Panc1 (cell line): ENCODE measurements at regions not wholly inside any gene's neighbourhood (a gene's known extent, or its start where the extent isn't known, plus 50 kb on each side); places are given as distances from the start of the nearest gene placed in this dataset.

ENCODE experiments used
- ATAC-seq: fragments of 200-7000 bp; cut with Tn5 transposase; 2 replicates; pipeline ENCODE4 v1.9.1; 2020; ENCODE audit warnings: mild to moderate bottlenecking, moderate library complexity
- BruUV-seq: library from RNA; stranded (reverse); fragments of 400-500 nt; replicated peaks from 2 replicates; lab custom pipeline; 2021; lab: Mats Ljungman, UMichigan
- CTCF ChIA-PET: fragments of 300-600 bp; sonication (Branson Sonifier 250); formaldehyde crosslinking; loops from one replicate; lab custom pipeline; 2022; ENCODE audit warnings: antibody characterized with exemption; lab: Charles Lee
- POLR2A ChIA-PET: fragments of 300-600 bp; sonication (Branson Sonifier 250); formaldehyde crosslinking; loops from one replicate; lab custom pipeline; 2022; ENCODE audit warnings: antibody characterized with exemption; lab: Charles Lee
- DNase-seq: peaks from one replicate; pipeline ENCODE4 v3.0.0-alpha.2; 2010; ENCODE audit warnings: low read depth, low spot score
- H3K27ac ChIP-seq: 2 replicates; pipeline ENCODE4 v1.5.1; 2011; ENCODE audit warnings: mild to moderate bottlenecking, low read length, inconsistent platforms
- H3K27me3 ChIP-seq: fragments of 200-500 bp; sonication (Bioruptor generic); 2 replicates; pipeline ENCODE4 v1.6.0; 2014; ENCODE audit warnings: low read length, inconsistent platforms; ENCODE audit not compliant: control insufficient read depth, insufficient read depth
- H3K36me3 ChIP-seq: fragments of 200-500 bp; sonication (Bioruptor generic); 2 replicates; pipeline ENCODE4 v1.5.1; 2014; ENCODE audit warnings: inconsistent platforms, mild to moderate bottlenecking, low read length, moderate library complexity; ENCODE audit not compliant: control insufficient read depth, insufficient read depth
- H3K4me1 ChIP-seq: 2 replicates; pipeline ENCODE4 v1.5.1; 2011; ENCODE audit warnings: inconsistent platforms, mild to moderate bottlenecking, low read length, moderate library complexity; ENCODE audit not compliant: control insufficient read depth, insufficient read depth
- H3K4me3 ChIP-seq, 2 experiments: 2 replicates each; pipeline ENCODE4 v1.5.1; 2011 to 2012; ENCODE audit warnings: low read depth in 2 of 2, low read length in 2 of 2, mild to moderate bottlenecking in 2 of 2, inconsistent platforms in 1 of 2, moderate library complexity in 1 of 2
- H3K9me3 ChIP-seq: fragments of 200-500 bp; sonication (Bioruptor generic); 2 replicates; pipeline ENCODE4 v1.5.1; 2014; ENCODE audit warnings: low read depth, mild to moderate bottlenecking, inconsistent platforms, low read length, moderate library complexity; ENCODE audit not compliant: control insufficient read depth, insufficient read depth
- POLR2AphosphoS5 ChIP-seq: IDR thresholded peaks from 2 replicates; pipeline ENCODE4 v1.6.1; 2012; ENCODE audit warnings: mild to moderate bottlenecking, low read depth, low read length, moderate library complexity
- SIN3A ChIP-seq: IDR thresholded peaks from 2 replicates; pipeline ENCODE4 v1.6.1; 2012; ENCODE audit warnings: low read depth, mild to moderate bottlenecking, low read length, moderate library complexity, borderline replicate concordance; ENCODE audit not compliant: insufficient read depth
- TCF7L2 ChIP-seq: IDR thresholded peaks from 2 replicates; pipeline ENCODE4 v1.6.1; 2011; ENCODE audit warnings: mild to moderate bottlenecking, low read depth, low read length, inconsistent platforms
- in situ Hi-C: cut with HindIII; loops from 2 replicates; pipeline ENCODE4 v1.10.0; 2016; ENCODE audit warnings: low sequenced_read_pairs, low pct_unique_long_range_greater_than_20kb
- intact Hi-C: fragments of 100-400 bp; cut with micrococcal nuclease; formaldehyde crosslinking; loops from one replicate; pipeline ENCODE4 v1.10.0; 2022; ENCODE audit not compliant: unreplicated experiment
- TF ChIP-seq, protein P1 (sequence below), 2 experiments: IDR thresholded peaks; 2 replicates each; pipeline ENCODE4 v1.6.1; 2011 to 2012; ENCODE audit warnings: low read depth in 2 of 2, control low read depth in 1 of 2, low read length in 1 of 2, mild to moderate bottlenecking in 1 of 2, moderate library complexity in 1 of 2; ENCODE audit not compliant: insufficient read depth in 1 of 2
- TF ChIP-seq, protein P2 (sequence below): fragments of 450-650 bp; IDR thresholded peaks from 2 replicates; pipeline ENCODE4 v1.5.1; 2017; ENCODE audit warnings: mild to moderate bottlenecking

DNA sequence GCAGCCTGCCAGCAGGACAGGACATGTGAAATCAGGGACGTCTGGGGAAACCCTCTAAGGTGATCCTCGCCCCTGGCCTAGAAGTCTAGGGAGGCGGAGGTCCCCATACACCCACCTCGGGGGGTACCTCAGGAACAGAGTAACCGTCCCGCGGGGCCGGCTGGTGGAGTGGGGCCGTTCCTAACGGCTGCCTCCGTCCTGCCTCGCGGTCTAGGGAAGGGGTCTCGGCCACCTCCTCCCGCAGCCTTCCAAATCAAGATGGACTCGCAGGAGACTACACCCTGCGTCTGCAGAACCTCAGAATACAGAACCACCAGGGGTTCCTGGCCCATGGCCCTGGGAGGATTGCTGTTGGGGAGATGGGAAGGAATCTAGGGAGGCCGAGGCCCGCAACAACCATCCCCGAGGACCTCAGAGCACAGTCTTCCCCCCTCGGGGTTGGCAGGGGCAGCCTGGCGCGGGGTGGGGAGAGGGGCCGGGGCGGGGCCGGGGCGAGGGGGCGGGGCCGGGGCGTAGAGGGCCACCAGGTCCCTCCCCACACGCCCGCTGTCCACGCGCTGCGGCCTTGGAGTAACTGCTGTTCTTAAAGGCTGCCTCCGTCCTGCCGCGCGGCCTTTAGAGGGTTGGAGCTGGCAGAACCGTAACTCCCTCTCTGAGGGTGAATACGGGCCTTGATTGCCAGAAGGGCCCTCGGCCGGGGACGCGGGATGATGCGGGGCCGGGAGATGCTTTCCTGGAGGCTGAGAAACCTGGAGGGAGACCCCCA lies 89.0 kb upstream of the MLN start:
- Histone ChIP-seq H3K4me1 (no peaks in the 10 kb centered on the region), H3K9me3 (no peaks in the 10 kb centered on the region), H3K27me3 (no peaks in the 10 kb centered on the region), H3K4me3 (no peak overlapping the region), H3K36me3 (no peaks in the 10 kb centered on the region), H3K27ac (no peak overlapping the region)
- DNase-seq (no peak), ATAC-seq (no peak)
- BruUV-seq, result no TSS peak
- in situ Hi-C loops (no loop called here), intact Hi-C loops (no loop called here)
- ChIA-PET CTCF (no interaction called here), POLR2A (no interaction called here)
- TF ChIP-seq POLR2AphosphoS5 (no peak), SIN3A (no peak), TCF7L2 (no peak)
- TF ChIP-seq, protein P1, sequence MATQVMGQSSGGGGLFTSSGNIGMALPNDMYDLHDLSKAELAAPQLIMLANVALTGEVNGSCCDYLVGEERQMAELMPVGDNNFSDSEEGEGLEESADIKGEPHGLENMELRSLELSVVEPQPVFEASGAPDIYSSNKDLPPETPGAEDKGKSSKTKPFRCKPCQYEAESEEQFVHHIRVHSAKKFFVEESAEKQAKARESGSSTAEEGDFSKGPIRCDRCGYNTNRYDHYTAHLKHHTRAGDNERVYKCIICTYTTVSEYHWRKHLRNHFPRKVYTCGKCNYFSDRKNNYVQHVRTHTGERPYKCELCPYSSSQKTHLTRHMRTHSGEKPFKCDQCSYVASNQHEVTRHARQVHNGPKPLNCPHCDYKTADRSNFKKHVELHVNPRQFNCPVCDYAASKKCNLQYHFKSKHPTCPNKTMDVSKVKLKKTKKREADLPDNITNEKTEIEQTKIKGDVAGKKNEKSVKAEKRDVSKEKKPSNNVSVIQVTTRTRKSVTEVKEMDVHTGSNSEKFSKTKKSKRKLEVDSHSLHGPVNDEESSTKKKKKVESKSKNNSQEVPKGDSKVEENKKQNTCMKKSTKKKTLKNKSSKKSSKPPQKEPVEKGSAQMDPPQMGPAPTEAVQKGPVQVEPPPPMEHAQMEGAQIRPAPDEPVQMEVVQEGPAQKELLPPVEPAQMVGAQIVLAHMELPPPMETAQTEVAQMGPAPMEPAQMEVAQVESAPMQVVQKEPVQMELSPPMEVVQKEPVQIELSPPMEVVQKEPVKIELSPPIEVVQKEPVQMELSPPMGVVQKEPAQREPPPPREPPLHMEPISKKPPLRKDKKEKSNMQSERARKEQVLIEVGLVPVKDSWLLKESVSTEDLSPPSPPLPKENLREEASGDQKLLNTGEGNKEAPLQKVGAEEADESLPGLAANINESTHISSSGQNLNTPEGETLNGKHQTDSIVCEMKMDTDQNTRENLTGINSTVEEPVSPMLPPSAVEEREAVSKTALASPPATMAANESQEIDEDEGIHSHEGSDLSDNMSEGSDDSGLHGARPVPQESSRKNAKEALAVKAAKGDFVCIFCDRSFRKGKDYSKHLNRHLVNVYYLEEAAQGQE (IDR thresholded peaks at IDR 0.05; ENCODE audit: insufficient read depth in 1 of 2, low read depth in 2 of 2, low read length in 1 of 2), result no peak
- TF ChIP-seq, protein P2, sequence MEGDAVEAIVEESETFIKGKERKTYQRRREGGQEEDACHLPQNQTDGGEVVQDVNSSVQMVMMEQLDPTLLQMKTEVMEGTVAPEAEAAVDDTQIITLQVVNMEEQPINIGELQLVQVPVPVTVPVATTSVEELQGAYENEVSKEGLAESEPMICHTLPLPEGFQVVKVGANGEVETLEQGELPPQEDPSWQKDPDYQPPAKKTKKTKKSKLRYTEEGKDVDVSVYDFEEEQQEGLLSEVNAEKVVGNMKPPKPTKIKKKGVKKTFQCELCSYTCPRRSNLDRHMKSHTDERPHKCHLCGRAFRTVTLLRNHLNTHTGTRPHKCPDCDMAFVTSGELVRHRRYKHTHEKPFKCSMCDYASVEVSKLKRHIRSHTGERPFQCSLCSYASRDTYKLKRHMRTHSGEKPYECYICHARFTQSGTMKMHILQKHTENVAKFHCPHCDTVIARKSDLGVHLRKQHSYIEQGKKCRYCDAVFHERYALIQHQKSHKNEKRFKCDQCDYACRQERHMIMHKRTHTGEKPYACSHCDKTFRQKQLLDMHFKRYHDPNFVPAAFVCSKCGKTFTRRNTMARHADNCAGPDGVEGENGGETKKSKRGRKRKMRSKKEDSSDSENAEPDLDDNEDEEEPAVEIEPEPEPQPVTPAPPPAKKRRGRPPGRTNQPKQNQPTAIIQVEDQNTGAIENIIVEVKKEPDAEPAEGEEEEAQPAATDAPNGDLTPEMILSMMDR, result no peak

DNA sequence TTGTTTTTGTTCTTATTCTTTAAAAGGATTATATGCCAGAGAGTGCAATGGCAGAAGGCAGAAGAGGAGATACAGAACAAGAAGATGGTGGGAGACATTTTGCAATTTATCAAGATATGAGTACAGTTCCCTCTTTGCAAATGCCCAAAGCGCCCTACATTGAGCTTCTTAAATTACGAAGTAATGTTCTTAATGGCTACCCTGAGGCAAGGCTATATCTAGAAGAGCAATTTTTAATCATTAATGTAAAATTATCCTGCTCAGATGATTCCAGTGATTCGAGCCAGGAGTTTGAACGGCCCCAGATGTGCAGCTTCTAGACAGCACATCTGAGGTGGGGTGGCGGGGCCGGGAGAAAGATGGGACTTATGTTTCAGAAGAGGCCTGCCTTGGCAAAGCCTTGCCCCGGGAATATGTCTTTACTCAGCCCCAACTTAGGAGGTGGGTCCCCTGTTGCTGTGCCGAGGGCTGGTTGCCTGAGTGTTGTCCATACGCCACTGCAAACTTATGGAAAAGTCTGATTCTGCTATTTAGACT lies 84.9 kb upstream of the MLN start:
- in situ Hi-C loops, result no loop called here
- Histone ChIP-seq H3K36me3 (no peaks in the 10 kb centered on the region), H3K4me3 (no peak overlapping the region), H3K27me3 (no peaks in the 10 kb centered on the region), H3K4me1 (peaks cover 10% of the 10 kb centered on the region; the same call in 1 of the 2 replicates), H3K9me3 (no peaks in the 10 kb centered on the region), H3K27ac (no peak overlapping the region)
- DNase-seq (no peak), ATAC-seq (no peak)
- CTCF ChIA-PET, result no interaction called here
- POLR2A ChIA-PET, result no interaction called here
- intact Hi-C loops, result no loop called here
- no TSS peak for BruUV-seq
- no peak for TF ChIP-seq POLR2AphosphoS5
- no peak for TF ChIP-seq SIN3A
- TF ChIP-seq, protein P1 (IDR thresholded peaks at IDR 0.05; ENCODE audit: insufficient read depth in 1 of 2, low read depth in 2 of 2, low read length in 1 of 2), result no peak
- TF ChIP-seq, protein P2, result no peak
- TF ChIP-seq TCF7L2, result no peak
